NCI-H1694 (cell line): ENCODE measurements at regions not wholly inside any gene's neighbourhood (a gene's known extent, or its start where the extent isn't known, plus 50 kb on each side); places are given as distances from the start of the nearest gene placed in this dataset.

Experiments used
- DNase-seq: peaks from one replicate; lab custom pipeline; 2025; lab: John Stamatoyannopoulos, UW

DNA sequence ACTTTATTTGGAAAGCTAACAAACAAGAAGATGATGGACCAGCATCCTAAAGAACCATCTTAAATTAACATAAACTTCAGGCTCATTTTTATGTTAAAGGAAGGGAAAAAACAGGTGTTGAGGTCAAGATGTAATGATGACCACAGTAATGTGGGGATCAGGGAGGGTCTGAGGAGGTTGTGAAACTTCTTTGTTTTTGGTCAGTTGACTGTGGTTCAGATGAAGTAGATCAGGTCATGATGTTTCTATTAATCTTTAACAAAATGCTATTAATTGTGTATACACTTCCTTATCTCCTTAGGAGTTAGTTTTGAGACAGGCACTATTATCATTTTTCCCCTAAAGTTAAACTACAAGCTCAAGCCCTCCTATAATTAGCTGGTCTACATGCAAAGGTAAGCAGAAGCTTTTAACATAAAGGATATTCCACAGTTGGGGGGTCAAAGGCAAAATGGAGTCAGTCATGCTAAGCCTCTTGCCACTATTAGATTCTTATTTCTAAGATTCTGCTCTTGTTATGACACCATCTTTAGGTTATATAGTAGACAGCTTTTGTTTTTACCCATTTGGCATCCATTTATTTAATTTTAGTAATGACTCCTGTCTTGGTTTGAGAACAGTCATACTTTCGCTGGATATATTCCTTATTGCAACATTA is 800.1 kb upstream of the PCDH9 start:
- DNase-seq, result no peak

DNA sequence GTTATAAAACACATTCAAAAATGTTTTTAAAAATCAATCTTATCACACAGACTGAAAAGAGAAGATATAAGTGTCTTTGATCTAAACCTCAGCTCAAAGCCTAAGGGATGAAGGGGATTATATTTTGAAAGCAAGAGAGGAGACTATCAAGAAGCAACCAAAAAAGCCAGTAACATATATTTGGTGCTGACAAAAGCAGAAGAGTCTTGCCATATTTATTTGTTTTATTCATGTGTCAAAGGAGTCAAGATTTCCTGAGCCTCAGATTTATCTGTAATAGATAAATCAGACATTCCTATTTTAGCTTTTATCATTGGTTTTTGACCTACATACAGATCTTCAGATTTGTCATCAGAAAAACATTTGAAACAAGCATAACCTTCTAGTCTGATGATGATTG is 798.6 kb upstream of the PCDH9 start:
- DNase-seq, result no peak

DNA sequence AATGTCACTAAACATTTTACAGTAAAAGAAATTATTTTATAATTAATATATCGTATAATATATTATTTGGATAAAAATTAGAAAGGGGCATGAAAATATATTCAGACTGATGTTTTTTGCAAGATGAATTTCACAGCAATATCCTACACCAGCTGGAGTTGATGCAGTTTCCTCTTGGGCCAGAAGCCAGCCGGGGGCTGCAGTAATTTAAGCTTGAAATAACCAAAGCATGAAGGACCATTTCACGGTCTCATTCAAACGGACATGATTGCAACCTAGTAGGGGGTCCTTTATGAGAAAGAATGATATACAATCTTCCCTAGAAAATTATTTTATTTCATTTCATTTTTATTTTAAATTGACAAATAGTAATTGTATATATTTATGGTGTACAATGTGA is 797.2 kb upstream of the PCDH9 start:
- DNase-seq, result no peak

- DNase-seq, result no peak
Observed at GRCh38 chr13:68026077-68026476, 795.9 kb upstream of the PCDH9 start.

- DNase-seq, result no peak
Observed at GRCh38 chr13:68025604-68026003, 795.5 kb upstream of the PCDH9 start.

- DNase-seq, result no peak
Observed at GRCh38 chr13:68023838-68024581, 793.9 kb upstream of the PCDH9 start.

- DNase-seq, result no peak
Observed at GRCh38 chr13:68019901-68020300, 789.8 kb upstream of the PCDH9 start.

GRCh38 chr13:68009546-68009945 is 779.4 kb upstream of the PCDH9 start:
- DNase-seq, result no peak

DNA sequence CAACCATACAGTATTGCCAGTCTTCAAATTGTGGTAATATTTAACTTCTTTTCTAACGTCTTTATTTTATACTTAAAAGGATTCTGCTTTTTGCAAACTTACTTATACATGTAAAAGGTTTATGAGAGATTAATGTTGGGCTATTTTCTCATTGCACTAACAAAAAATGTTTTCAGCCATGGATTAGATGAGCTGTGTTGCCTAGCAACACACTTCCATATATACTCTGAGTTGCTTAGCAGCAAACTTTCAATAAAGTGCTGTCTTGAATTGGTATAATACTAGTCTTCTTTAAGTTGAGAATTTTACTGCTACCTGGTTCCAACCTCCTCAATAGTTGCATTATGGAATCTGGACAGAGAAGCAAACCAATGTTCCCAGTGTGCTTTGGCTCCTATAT is 777.4 kb upstream of the PCDH9 start:
- DNase-seq, result no peak

GRCh38 chr13:67996101-67996500 is 766.0 kb upstream of the PCDH9 start:
- DNase-seq, result no peak

- DNase-seq, result no peak
Observed at GRCh38 chr13:67990868-67991267, 760.7 kb upstream of the PCDH9 start.

DNA sequence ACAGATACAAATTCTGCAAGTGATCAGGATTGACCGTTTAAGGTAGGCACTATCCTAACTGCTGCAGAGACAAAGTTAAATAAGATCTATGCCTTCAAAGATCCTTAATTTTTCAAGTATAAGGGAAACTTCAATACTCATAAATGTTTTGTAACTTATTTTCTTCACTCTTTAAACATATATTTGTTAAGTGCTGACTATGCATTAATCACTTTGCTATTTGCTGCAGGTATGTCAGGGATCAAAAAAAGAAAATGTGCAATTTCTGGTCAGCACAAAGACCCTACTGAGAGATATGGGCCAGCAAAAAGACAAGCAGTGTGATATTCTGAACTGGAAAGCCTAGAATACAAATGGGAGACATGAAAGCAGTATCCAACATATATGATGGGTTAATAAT is 756.1 kb upstream of the PCDH9 start:
- DNase-seq, result no peak

DNA sequence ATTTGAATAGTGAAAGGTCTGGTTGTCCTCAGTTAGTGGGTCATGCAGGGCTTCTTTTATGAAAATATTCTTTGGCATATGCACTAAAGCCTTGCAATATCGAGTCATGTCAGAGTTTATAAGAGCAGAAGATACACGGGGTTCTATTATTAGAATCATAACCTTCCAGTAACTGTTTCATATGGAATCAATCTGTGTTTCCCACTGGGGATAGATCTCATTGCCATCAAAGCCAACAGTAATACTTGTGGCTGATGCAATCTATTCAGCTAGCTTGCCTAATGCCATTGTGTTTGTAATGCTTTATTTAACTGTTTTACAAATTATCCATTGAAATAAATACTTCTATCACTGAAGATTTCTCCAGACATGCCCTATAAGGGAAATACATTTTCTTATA is 746.9 kb upstream of the PCDH9 start:
- DNase-seq, result no peak

DNA sequence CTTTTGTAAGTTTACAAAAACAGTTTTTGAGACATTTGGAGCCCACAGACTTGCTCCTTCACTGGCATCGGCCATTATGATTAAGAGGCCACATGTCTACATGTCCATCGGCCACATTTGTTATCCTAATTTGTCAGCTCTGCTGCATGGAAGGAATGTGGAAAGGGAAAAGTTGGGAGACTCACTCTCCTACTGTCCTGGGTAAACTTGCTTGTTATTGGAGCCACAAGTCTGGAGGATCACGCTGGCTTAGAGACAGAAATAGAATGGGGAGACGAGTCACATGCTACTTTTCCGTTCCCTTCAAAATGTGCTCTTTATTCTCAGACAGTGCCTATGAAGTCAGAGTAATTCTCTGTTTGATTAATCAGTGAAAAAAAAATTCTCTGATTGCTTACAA is 741.2 kb upstream of the PCDH9 start:
- DNase-seq, result no peak

GRCh38 chr13:67967031-67967430 is 736.9 kb upstream of the PCDH9 start:
- no peak for DNase-seq

DNA sequence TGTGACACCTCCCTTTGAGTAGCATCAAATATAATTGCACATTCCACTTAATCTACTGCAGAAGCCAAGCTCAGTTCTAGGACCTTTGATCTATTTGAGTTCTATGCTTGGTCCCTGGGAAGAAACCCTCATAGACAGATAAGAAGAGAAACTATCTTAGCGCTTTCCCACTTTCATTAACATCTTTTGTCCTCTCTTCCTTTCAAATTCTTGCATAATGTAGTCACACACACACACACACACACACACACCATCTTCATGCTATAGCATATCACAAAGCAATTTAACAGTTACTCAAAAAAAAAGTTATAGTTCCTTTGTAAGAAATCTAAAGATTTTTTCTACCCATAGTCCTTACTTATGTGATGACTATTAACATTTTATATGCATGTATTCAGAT is 735.9 kb upstream of the PCDH9 start:
- DNase-seq, result no peak

DNA sequence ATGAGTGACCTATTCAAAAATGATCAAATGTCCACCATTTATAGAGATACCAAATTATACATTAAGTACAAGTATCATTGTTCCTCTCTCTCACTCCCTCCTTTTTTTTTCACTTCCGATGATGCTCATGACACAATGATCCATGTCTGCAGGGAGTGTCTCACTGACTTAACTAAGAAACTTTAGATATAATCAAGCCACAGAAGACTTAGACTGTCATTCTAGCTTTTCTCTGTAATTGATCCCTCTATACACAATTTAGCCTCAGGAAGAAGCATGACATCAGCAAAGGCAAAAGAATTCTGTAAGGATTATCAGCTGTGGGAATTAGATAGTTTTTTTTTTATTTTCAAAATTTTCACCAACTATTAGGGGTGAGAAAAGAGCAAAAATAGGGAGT is 734.9 kb upstream of the PCDH9 start:
- DNase-seq, result no peak

- DNase-seq, result no peak
Observed at GRCh38 chr13:67964091-67964490, 734.0 kb upstream of the PCDH9 start.

- no peak for DNase-seq
Observed at GRCh38 chr13:67961331-67961730, 731.2 kb upstream of the PCDH9 start.

DNA sequence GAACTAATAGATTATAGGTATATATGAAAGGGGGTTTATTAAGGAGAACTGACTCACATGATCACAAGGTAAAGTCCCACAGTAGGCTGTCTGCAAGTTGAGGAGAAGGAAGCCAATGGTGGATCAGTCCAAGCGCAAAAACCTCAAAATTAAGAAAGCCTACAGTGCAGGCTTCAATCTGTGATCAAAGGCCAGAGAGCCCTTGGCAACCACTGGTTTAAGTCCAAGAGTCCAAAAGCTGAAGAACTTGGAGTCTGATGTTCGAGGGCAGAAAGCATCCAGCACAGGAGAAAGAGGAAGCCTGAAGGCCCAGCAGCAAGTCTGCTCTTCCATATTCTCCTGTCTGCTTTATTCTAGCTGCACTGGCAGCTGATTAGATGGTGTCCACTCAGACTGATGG is 721.3 kb upstream of the PCDH9 start:
- no peak for DNase-seq

DNA sequence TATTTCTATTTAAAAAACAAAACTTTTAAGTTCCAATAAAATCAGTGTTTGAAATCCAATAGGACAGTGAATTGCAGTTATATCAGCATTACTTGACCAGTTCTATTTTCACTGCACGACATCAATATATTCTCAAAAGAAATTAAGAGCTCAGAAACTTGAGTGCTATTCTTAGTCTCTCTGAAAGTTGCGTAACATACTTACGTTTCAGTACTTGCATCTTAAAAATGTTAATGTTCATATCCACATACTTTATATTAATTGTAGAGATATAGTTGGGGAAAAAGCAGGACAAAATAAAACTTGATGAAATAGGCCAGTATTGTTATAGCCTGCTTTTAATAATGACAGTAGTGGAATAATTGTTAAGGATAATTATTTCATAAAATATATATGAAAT is 720.5 kb upstream of the PCDH9 start:
- DNase-seq, result no peak

DNA sequence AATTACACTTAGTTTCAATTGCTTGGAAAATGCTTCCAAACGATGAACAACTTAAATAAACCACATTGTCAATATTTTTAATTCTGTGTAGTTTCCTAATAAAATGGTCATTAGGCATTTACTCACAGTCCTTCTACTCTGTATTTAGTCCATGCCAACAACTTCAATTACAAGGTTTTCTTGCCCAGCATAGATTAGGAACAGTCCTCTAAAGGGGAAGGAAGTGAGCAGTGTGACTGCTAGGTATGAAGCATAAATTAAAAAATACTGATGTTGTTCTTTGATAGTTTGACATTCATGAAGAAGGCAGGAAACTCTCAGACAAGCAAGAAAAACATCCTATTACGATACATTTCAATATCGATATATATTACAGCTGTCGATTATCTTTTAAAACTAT is 716.0 kb upstream of the PCDH9 start:
- DNase-seq, result no peak

- DNase-seq, result no peak
Observed at GRCh38 chr13:67943116-67943515, 713.0 kb upstream of the PCDH9 start.

- DNase-seq, result no peak
Observed at GRCh38 chr13:67935626-67936025, 705.5 kb upstream of the PCDH9 start.
